ENCODE measurements at regions not wholly inside any gene's neighbourhood (a gene's known extent, or its start where the extent isn't known, plus 50 kb on each side); places are given as distances from the start of the nearest gene placed in this dataset.

DNA sequence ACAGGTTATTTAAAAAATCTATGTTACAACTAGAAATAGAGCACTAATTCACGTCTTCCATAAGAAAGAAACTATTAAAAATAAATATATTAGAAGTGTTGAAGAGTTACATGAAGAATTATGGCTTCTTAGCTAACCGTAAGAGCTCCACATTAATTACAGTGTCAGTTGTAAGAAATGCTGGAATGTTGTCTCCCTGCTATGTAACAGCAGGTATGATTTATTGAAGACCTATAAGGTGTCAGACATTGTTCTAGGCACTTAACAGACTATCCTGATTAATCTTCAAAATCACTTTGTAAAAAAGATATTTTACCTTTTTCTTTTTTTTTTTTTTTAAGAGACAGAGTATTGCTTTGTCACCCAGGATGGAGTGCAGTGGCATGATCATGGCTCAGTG, 75.8 kb upstream of the NEBL start:
- Histone ChIP-seq H3K27ac (ENCODE audit: low read length) (no peak overlapping the region), H3K36me3 (ENCODE audit: insufficient read depth, low read length) (no peaks in the 10 kb centered on the region), H3K4me3 (ENCODE audit: low read depth in 1 of 2, low read length in 2 of 2) (no peak overlapping the region), H2AFZ (ENCODE audit: low read depth, low read length) (no peak overlapping the region), H3K79me2 (ENCODE audit: insufficient read depth, low read length) (no peaks in the 10 kb centered on the region), H3K9me3 (ENCODE audit: insufficient read depth, low read length, severe bottlenecking) (no peaks in the 10 kb centered on the region), H3K9ac (ENCODE audit: low read depth, low read length) (no peak overlapping the region), H3K4me1 (ENCODE audit: insufficient read depth, low read length) (no peaks in the 10 kb centered on the region), H3K4me2 (ENCODE audit: insufficient read depth, low read length) (no peak overlapping the region), H3K27me3 (ENCODE audit: insufficient read depth, low read length, poor library complexity) (no peaks in the 10 kb centered on the region), H4K20me1 (ENCODE audit: insufficient read depth, low read length) (no peaks in the 10 kb centered on the region)
- DNase-seq (no peak), ATAC-seq (ENCODE audit: insufficient read depth, low read depth) (no peak)
- no peak for TF ChIP-seq CTCF (IDR thresholded peaks at IDR 0.05; ENCODE audit: borderline replicate concordance, extremely low read depth, low read length, poor library complexity, severe bottlenecking)

- H3K79me2 ChIP-seq (ENCODE audit: insufficient read depth, low read length): no peaks in the 10 kb centered on the region
- TF ChIP-seq EZH2 (IDR thresholded peaks at IDR 0.05; ENCODE audit: borderline replicate concordance, low read depth, low read length, severe bottlenecking) (no peak), CTCF (IDR thresholded peaks at IDR 0.05; ENCODE audit: borderline replicate concordance, extremely low read depth, low read length, poor library complexity, severe bottlenecking) (no peak)
- no peaks in the 10 kb centered on the region for H4K20me1 ChIP-seq (ENCODE audit: insufficient read depth, low read length)
- H3K4me2 ChIP-seq (ENCODE audit: insufficient read depth, low read length): no peak overlapping the region
- H3K36me3 ChIP-seq (ENCODE audit: insufficient read depth, low read length): no peaks in the 10 kb centered on the region
- DNase-seq (no peak), ATAC-seq (ENCODE audit: insufficient read depth, low read depth) (no peak)
- no peak overlapping the region for H3K4me3 ChIP-seq (ENCODE audit: low read depth in 1 of 2, low read length in 2 of 2)
- no peaks in the 10 kb centered on the region for H3K9me3 ChIP-seq (ENCODE audit: insufficient read depth, low read length, severe bottlenecking)
- H3K9ac ChIP-seq (ENCODE audit: low read depth, low read length): no peak overlapping the region
- no peaks in the 10 kb centered on the region for H3K27me3 ChIP-seq (ENCODE audit: insufficient read depth, low read length, poor library complexity)
- no peaks in the 10 kb centered on the region for H3K4me1 ChIP-seq (ENCODE audit: insufficient read depth, low read length)
- no peak overlapping the region for H3K27ac ChIP-seq (ENCODE audit: low read length)
- H2AFZ ChIP-seq (ENCODE audit: low read depth, low read length): no peak overlapping the region
Observed at GRCh38 chr10:20971901-20972300, 74.8 kb upstream of the NEBL start.

DNA sequence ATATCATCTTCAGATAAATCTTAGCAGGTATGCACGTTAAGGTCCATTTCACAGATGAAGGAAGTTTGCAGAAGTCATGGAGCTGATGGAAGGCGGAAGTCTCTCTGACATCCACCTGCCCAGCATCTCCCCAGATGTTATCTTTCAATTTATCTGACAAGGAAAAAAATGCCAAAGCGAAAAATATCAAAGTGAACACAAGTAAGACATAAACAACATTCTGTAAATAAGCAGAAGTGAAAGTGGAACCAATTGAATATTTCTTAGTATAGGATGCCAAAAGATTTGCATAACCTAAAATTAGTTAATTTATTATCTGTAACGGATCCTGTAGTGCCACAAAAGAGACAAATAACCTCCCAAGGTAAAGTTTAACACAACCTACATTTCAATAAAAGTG, 73.6 kb upstream of the NEBL start:
- Histone ChIP-seq H3K27ac (ENCODE audit: low read length) (no peak overlapping the region), H4K20me1 (ENCODE audit: insufficient read depth, low read length) (no peaks in the 10 kb centered on the region), H3K4me3 (ENCODE audit: low read depth in 1 of 2, low read length in 2 of 2) (no peak overlapping the region), H3K36me3 (ENCODE audit: insufficient read depth, low read length) (no peaks in the 10 kb centered on the region), H3K4me1 (ENCODE audit: insufficient read depth, low read length) (no peaks in the 10 kb centered on the region), H3K9ac (ENCODE audit: low read depth, low read length) (no peak overlapping the region), H3K9me3 (ENCODE audit: insufficient read depth, low read length, severe bottlenecking) (no peaks in the 10 kb centered on the region), H3K4me2 (ENCODE audit: insufficient read depth, low read length) (no peak overlapping the region), H3K79me2 (ENCODE audit: insufficient read depth, low read length) (no peaks in the 10 kb centered on the region), H3K27me3 (ENCODE audit: insufficient read depth, low read length, poor library complexity) (no peaks in the 10 kb centered on the region), H2AFZ (ENCODE audit: low read depth, low read length) (no peak overlapping the region)
- no peak for TF ChIP-seq CTCF (IDR thresholded peaks at IDR 0.05; ENCODE audit: borderline replicate concordance, extremely low read depth, low read length, poor library complexity, severe bottlenecking)
- DNase-seq (no peak), ATAC-seq (ENCODE audit: insufficient read depth, low read depth) (no peak)

GRCh38 chr10:20970044-20970443, 72.9 kb upstream of the NEBL start:
- no peak overlapping the region for H3K4me2 ChIP-seq (ENCODE audit: insufficient read depth, low read length)

More at GRCh38 chr10:20970044-20970443, 72.9 kb upstream of the NEBL start:
- no peaks in the 10 kb centered on the region for H3K79me2 ChIP-seq (ENCODE audit: insufficient read depth, low read length)
- TF ChIP-seq CTCF (IDR thresholded peaks at IDR 0.05; ENCODE audit: borderline replicate concordance, extremely low read depth, low read length, poor library complexity, severe bottlenecking) (no peak), EZH2 (IDR thresholded peaks at IDR 0.05; ENCODE audit: borderline replicate concordance, low read depth, low read length, severe bottlenecking) (no peak)
- H3K4me3 ChIP-seq (ENCODE audit: low read depth in 1 of 2, low read length in 2 of 2): no peak overlapping the region
- no peak overlapping the region for H3K27ac ChIP-seq (ENCODE audit: low read length)
- H3K9ac ChIP-seq (ENCODE audit: low read depth, low read length): no peak overlapping the region
- H3K27me3 ChIP-seq (ENCODE audit: insufficient read depth, low read length, poor library complexity): no peaks in the 10 kb centered on the region
- H3K9me3 ChIP-seq (ENCODE audit: insufficient read depth, low read length, severe bottlenecking): no peaks in the 10 kb centered on the region
- DNase-seq (no peak), ATAC-seq (ENCODE audit: insufficient read depth, low read depth) (no peak)
- H4K20me1 ChIP-seq (ENCODE audit: insufficient read depth, low read length): no peaks in the 10 kb centered on the region
- no peak overlapping the region for H2AFZ ChIP-seq (ENCODE audit: low read depth, low read length)
- H3K4me1 ChIP-seq (ENCODE audit: insufficient read depth, low read length): no peaks in the 10 kb centered on the region
- no peaks in the 10 kb centered on the region for H3K36me3 ChIP-seq (ENCODE audit: insufficient read depth, low read length)

All from DND-41 (cell line).